ENCODE measurements at regions not wholly inside any gene's neighbourhood (a gene's known extent, or its start where the extent isn't known, plus 50 kb on each side); places are given as distances from the start of the nearest gene placed in this dataset.

- Mint-ChIP-seq H3K4me3 (no peak overlapping the region), H3K27ac (no peak overlapping the region), H3K9me3 (peaks cover 28% of the 10 kb centered on the region), H3K27me3 (ENCODE audit: insufficient read depth) (no peaks in the 10 kb centered on the region), H3K4me1 (ENCODE audit: low read depth) (no peaks in the 10 kb centered on the region), H3K36me3 (ENCODE audit: low read depth) (no peaks in the 10 kb centered on the region)
- no peak for TF ChIP-seq CTCF (IDR thresholded peaks at IDR 0.05)
- DNase-seq: no peak
Measured at GRCh38 chr2:123870206-123870880, 154.7 kb upstream of the CNTNAP5 start.

GRCh38 chr2:123870881-123871276, 154.2 kb upstream of the CNTNAP5 start:
- no peak for DNase-seq
- no peaks in the 10 kb centered on the region for H3K36me3 Mint-ChIP-seq (ENCODE audit: low read depth)
- no peaks in the 10 kb centered on the region for H3K27me3 Mint-ChIP-seq (ENCODE audit: insufficient read depth)
- H3K4me3 Mint-ChIP-seq: no peak overlapping the region
- TF ChIP-seq CTCF (IDR thresholded peaks at IDR 0.05): no peak
- H3K9me3 Mint-ChIP-seq: peaks cover 33% of the 10 kb centered on the region
- no peak overlapping the region for H3K27ac Mint-ChIP-seq
- H3K4me1 Mint-ChIP-seq (ENCODE audit: low read depth): no peaks in the 10 kb centered on the region

GRCh38 chr2:123890148-123890547, 134.9 kb upstream of the CNTNAP5 start:
- DNase-seq: no peak
- H3K4me1 Mint-ChIP-seq (ENCODE audit: low read depth): no peaks in the 10 kb centered on the region
- no peak for TF ChIP-seq CTCF (IDR thresholded peaks at IDR 0.05)
- no peak overlapping the region for H3K27ac Mint-ChIP-seq
- H3K9me3 Mint-ChIP-seq: peaks cover 65% of the 10 kb centered on the region
- no peaks in the 10 kb centered on the region; the same call in 1 of the 2 replicates for H3K27me3 Mint-ChIP-seq (ENCODE audit: insufficient read depth)
- H3K4me3 Mint-ChIP-seq: no peak overlapping the region
- peaks cover 7% of the 10 kb centered on the region; the same call in 1 of the 2 replicates for H3K36me3 Mint-ChIP-seq (ENCODE audit: low read depth)

GRCh38 chr2:123894167-123894566, 130.9 kb upstream of the CNTNAP5 start:
- Mint-ChIP-seq H3K27me3 (ENCODE audit: insufficient read depth) (peaks cover 1% of the 10 kb centered on the region; the same call in 1 of the 2 replicates), H3K27ac (no peak overlapping the region), H3K4me3 (no peak overlapping the region), H3K4me1 (ENCODE audit: low read depth) (no peaks in the 10 kb centered on the region), H3K9me3 (peaks cover 53% of the 10 kb centered on the region), H3K36me3 (ENCODE audit: low read depth) (peaks cover 7% of the 10 kb centered on the region; the same call in 1 of the 2 replicates)
- no peak for DNase-seq
- TF ChIP-seq CTCF (IDR thresholded peaks at IDR 0.05): no peak

GRCh38 chr2:123895651-123896050, 129.4 kb upstream of the CNTNAP5 start:
- no peak for TF ChIP-seq CTCF (IDR thresholded peaks at IDR 0.05)
- Mint-ChIP-seq H3K27ac (no peak overlapping the region), H3K4me1 (ENCODE audit: low read depth) (no peaks in the 10 kb centered on the region), H3K36me3 (ENCODE audit: low read depth) (peaks cover 7% of the 10 kb centered on the region; the same call in 1 of the 2 replicates), H3K9me3 (peaks cover 46% of the 10 kb centered on the region), H3K27me3 (ENCODE audit: insufficient read depth) (peaks cover 1% of the 10 kb centered on the region; the same call in 1 of the 2 replicates), H3K4me3 (no peak overlapping the region)
- no peak for DNase-seq
